ENCODE measurements at regions not wholly inside any gene's neighbourhood (a gene's known extent, or its start where the extent isn't known, plus 50 kb on each side); places are given as distances from the start of the nearest gene placed in this dataset.

DNA sequence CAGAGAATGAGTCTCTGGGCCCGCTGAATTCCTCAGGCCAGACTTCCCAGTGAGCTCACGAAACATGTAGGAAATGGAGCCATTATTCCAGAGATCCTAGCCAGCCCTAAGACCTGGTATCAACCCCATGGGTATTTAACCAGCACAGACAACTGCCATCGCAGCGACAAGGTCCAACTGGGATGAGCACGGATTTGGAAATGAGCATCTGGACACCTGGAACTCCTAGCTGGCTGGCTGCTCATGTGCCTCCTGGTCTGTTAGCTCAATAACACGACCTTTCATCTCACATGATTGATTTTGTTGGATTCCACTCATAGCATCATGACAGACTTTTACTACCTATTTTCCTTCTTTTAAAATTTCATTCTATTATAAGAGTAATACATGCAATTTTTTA is 51.0 kb downstream of the POU3F3 start:
- Mint-ChIP-seq H3K9me3 (no peaks in the 10 kb centered on the region), H3K27ac (no peak overlapping the region), H3K27me3 (peaks cover 17 to 34% of the 10 kb centered on the region in 2 donors), H3K36me3 (no peaks in the 10 kb centered on the region), H3K4me1 (ENCODE audit: low read depth in 2 of 2) (no peaks in the 10 kb centered on the region), H3K4me3 (no peak overlapping the region)
- no peak for ATAC-seq
- DNase-seq (ENCODE audit: low spot score) = no peak

DNA sequence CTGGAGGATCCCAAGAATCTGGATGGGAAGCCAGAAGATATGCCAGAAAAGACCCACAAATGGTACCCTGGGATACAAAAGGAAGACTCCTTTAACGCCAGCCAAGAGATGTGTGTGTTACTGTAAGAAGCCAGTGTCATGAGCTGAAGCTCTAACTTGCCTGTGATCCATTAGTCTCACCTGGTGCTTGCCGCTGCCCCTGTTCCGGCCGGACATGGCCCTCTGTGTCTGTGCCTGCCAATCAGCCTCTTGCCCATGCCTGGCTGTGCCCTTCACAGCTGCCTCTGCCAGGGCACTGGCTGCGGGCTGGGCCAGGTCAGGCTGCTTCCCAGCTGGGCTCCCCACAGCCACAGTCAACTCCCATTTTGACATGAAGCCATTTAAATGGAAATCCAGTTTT is 55.4 kb downstream of the POU3F3 start:
- no peaks in the 10 kb centered on the region for H3K9me3 Mint-ChIP-seq
- H3K27me3 Mint-ChIP-seq = peaks cover 17 to 32% of the 10 kb centered on the region in 2 donors
- no peak overlapping the region for H3K4me3 Mint-ChIP-seq
- ATAC-seq = no peak
- DNase-seq (ENCODE audit: low spot score) = no peak
- H3K36me3 Mint-ChIP-seq = no peaks in the 10 kb centered on the region
- H3K4me1 Mint-ChIP-seq (ENCODE audit: low read depth in 2 of 2) = no peaks in the 10 kb centered on the region
- H3K27ac Mint-ChIP-seq = no peak overlapping the region

DNA sequence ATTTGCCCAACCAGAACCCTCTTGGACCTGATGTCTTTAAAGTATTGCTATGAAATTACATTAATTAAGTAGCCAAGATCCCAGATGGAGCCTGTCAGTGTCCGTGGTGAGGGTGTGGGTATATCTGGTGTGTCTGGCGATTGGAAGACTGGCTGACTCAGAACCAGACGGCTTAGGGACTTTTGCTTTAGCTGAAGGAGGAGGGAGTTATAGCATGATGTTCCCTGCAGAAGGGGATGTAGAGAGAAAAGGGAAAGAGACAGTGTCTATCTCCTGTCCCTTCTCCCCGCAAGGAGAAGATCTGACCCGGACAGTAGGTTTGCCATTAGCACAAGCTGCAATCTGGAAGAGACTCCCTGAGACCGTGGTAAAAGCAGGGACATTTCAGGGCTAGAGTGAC is 60.6 kb downstream of the POU3F3 start:
- Mint-ChIP-seq H3K9me3 (no peaks in the 10 kb centered on the region), H3K4me1 (ENCODE audit: low read depth in 2 of 2) (no peaks in the 10 kb centered on the region), H3K27me3 (peaks cover 4 to 11% of the 10 kb centered on the region in 2 donors), H3K36me3 (no peaks in the 10 kb centered on the region), H3K27ac (no peak overlapping the region), H3K4me3 (no peak overlapping the region)
- DNase-seq (ENCODE audit: low spot score) (no peak), ATAC-seq (no peak)

DNA sequence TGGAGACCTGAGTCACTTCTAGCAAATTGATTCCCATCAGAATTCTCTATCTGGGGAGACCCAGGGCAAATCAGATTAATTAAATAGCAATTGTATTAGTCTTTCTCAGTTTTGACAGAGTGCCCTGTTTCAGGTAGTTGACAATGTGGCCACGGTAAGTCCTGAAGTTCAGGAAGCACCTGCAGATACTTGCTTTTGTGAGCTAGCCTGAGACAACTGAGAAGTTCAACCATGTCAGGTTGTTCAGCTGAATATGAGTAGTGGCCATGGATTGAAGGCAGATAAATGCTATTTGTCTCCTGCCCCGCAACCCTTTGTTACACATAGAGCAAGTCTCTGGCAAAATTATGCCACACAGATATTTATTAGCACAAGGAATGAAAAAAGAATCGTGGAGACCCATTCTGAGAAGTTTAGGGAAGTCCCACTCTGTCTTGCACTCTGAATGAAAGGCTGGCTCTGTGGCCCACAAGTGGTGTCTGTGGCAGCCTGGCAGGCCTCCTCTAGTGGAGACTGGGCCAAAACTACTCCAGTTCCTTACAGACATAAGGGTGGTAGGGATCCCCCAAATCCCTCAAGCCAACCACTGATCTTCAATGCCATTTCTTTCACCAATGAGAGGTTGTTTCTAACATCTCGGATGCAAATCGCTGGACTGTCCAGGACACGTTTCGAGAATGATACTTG is 61.3 kb downstream of the POU3F3 start:
- no peak overlapping the region for H3K27ac Mint-ChIP-seq
- peaks cover 4 to 10% of the 10 kb centered on the region in 2 donors for H3K27me3 Mint-ChIP-seq
- H3K9me3 Mint-ChIP-seq = no peaks in the 10 kb centered on the region
- H3K36me3 Mint-ChIP-seq = no peaks in the 10 kb centered on the region
- ATAC-seq = no peak
- no peaks in the 10 kb centered on the region for H3K4me1 Mint-ChIP-seq (ENCODE audit: low read depth in 2 of 2)
- no peak overlapping the region for H3K4me3 Mint-ChIP-seq
- DNase-seq (ENCODE audit: low spot score) = no peak

DNA sequence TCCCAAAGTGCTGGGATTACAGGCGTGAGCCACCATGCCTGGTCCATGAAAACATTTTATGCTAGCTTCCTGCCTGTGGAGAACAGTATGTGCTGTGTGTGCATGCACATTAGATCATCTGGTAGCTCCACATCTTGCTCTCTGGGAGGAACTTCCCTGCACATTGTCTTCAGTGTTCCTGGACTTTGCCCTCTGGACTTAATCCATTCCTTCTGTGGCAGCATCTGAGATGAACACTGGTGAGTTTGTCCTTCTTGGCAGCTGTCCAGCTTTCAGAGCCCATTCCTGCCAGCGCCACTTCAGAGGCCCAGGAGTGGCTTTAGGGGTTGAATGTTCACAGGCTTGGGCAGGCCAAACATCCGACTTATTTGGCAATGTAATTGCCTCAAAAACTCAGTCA is 65.2 kb downstream of the POU3F3 start:
- no peak for DNase-seq (ENCODE audit: low spot score)
- ATAC-seq = no peak
- H3K4me1 Mint-ChIP-seq (ENCODE audit: low read depth in 2 of 2) = no peaks in the 10 kb centered on the region
- no peaks in the 10 kb centered on the region for H3K9me3 Mint-ChIP-seq
- H3K27me3 Mint-ChIP-seq = peaks cover 4 to 16% of the 10 kb centered on the region in 2 donors
- peaks cover 4% of the 10 kb centered on the region for H3K36me3 Mint-ChIP-seq
- no peak overlapping the region for H3K4me3 Mint-ChIP-seq
- no peak overlapping the region for H3K27ac Mint-ChIP-seq

DNA sequence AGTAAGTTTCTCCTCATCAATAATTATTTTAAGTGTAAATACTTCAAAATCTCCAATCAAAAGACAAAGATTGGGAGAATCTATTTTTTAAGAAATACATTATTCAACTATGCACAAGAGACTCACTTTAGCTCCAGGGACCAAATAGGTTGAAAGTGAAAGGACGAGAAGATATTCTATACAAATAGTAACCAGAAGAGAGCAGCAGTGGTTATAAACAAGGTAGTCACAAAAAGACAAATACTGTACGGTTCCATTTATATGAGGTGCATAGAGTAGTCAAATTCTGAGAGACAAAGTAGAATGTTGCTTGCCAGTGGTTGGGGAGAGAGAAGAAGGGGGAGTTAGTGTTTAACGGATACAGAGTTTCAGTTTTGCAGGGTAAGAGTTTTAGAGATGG is 69.8 kb downstream of the POU3F3 start:
- peaks cover 4% of the 10 kb centered on the region for H3K36me3 Mint-ChIP-seq
- no peaks in the 10 kb centered on the region for H3K4me1 Mint-ChIP-seq (ENCODE audit: low read depth in 2 of 2)
- DNase-seq (ENCODE audit: low spot score) = no peak
- no peaks in the 10 kb centered on the region for H3K9me3 Mint-ChIP-seq
- H3K27me3 Mint-ChIP-seq = peaks cover 14 to 28% of the 10 kb centered on the region in 2 donors
- H3K4me3 Mint-ChIP-seq = no peak overlapping the region
- no peak overlapping the region for H3K27ac Mint-ChIP-seq
- ATAC-seq = no peak

DNA sequence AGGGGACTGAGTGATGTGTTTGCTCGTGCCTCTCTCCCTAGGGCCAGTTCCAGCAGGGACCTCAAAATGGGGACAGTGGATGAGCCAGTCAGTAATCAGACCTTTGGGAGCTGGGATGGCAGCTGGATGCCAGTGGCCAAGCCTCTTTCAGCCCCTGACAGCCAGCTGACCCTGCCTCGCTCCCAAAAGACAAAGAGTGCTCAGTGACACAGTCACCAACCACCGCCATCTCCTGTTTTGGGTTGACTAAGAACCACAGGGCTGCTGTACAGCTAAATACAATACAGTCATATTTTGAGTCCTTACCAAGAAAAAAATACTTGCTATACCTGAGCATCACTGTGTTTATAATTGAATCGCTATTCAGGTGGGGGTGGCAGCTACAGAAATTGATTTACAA is 75.7 kb downstream of the POU3F3 start:
- no peaks in the 10 kb centered on the region for H3K36me3 Mint-ChIP-seq
- H3K27me3 Mint-ChIP-seq = peaks cover 10 to 11% of the 10 kb centered on the region in 2 donors
- ATAC-seq = no peak
- H3K9me3 Mint-ChIP-seq = no peaks in the 10 kb centered on the region
- no peaks in the 10 kb centered on the region for H3K4me1 Mint-ChIP-seq (ENCODE audit: low read depth in 2 of 2)
- DNase-seq (ENCODE audit: low spot score) = no peak
- no peak overlapping the region for H3K4me3 Mint-ChIP-seq
- H3K27ac Mint-ChIP-seq = no peak overlapping the region

DNA sequence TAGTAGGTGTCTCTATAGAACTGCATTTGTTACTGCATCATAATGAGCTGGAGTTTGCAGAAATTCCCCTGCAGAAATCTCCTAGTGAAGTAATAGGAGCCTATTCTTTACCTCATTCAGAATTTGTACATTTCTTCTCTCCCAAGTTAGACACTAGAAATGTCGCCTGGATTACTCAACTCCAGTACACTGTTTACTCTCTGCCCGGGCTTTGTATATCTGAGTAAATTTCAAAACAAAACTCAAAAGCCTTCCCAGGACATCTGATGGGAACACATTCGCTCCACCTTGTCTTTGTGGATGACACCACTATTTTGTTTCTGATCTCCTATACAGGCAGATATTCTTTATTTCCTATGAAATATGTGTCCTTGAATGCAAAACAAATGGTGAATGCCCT is 76.8 kb downstream of the POU3F3 start:
- no peaks in the 10 kb centered on the region for H3K36me3 Mint-ChIP-seq
- H3K4me3 Mint-ChIP-seq = no peak overlapping the region
- H3K9me3 Mint-ChIP-seq = no peaks in the 10 kb centered on the region
- peaks cover 7% of the 10 kb centered on the region in 2 donors for H3K27me3 Mint-ChIP-seq
- H3K27ac Mint-ChIP-seq = no peak overlapping the region
- no peaks in the 10 kb centered on the region for H3K4me1 Mint-ChIP-seq (ENCODE audit: low read depth in 2 of 2)
- ATAC-seq (no peak), DNase-seq (ENCODE audit: low spot score) (no peak)

DNA sequence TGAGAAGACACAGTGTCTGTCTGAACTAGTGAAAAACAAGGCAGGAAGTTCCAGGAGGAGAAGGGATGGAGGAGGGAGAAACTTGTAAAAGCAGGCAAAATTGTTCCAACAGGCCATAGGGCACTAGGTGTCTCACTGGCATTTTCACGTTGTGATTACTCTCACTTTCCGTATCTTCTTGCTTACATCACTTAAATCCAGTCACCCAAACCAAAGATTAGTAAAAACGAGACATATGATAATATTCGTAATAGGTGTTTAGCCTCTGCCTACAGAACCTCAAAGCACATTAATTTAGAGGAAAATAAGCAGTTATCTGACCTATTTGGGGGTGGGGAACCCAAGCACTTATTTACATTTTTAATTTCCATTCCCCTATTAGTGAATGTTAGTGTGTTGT is 78.3 kb downstream of the POU3F3 start:
- H3K27ac Mint-ChIP-seq = no peak overlapping the region
- no peaks in the 10 kb centered on the region for H3K36me3 Mint-ChIP-seq
- no peak for ATAC-seq
- H3K27me3 Mint-ChIP-seq = peaks cover under 1 to 7% of the 10 kb centered on the region in 2 donors
- H3K4me1 Mint-ChIP-seq (ENCODE audit: low read depth in 2 of 2) = no peaks in the 10 kb centered on the region
- DNase-seq (ENCODE audit: low spot score) = no peak
- no peaks in the 10 kb centered on the region for H3K9me3 Mint-ChIP-seq
- no peak overlapping the region for H3K4me3 Mint-ChIP-seq

DNA sequence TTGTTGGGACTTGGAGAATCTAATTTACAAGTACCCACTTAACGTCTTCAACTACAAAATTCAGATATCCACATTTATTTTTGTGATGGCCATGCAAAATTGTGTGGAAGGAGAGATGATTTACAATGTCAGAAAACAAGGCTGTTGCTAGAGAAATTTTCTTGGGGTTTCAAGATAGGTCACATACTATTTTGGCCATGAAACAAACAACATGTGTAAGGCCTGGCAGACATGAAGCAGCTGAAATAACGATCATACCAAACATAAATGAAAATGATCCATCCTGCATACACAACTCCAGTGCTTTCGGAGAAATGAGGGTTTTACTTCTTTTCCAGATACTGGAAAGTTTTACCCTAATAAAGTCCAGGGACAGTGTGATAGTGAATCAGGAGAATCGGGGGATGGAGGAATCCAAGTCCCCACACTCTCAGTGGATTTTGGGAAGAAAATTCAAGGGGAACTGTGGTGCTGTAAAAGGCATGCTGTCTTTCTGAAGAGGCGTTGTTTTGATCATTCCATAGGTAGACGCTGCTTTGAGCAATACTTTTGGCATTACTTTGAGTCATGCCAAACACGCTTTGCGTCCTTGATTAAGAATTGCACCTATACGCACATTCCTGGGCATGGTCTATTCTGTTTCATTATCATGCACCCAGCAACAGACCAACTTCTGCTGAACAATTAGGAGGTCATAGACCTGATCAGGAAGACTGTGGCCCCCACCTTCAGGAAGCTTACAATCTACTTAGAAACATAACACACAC is 79.4 kb downstream of the POU3F3 start:
- Mint-ChIP-seq H3K27me3 (peaks cover 2 to 7% of the 10 kb centered on the region in 2 donors), H3K9me3 (no peaks in the 10 kb centered on the region), H3K36me3 (no peaks in the 10 kb centered on the region), H3K4me3 (no peak overlapping the region), H3K4me1 (ENCODE audit: low read depth in 2 of 2) (no peaks in the 10 kb centered on the region), H3K27ac (no peak overlapping the region)
- ATAC-seq (no peak), DNase-seq (ENCODE audit: low spot score) (no peak)

DNA sequence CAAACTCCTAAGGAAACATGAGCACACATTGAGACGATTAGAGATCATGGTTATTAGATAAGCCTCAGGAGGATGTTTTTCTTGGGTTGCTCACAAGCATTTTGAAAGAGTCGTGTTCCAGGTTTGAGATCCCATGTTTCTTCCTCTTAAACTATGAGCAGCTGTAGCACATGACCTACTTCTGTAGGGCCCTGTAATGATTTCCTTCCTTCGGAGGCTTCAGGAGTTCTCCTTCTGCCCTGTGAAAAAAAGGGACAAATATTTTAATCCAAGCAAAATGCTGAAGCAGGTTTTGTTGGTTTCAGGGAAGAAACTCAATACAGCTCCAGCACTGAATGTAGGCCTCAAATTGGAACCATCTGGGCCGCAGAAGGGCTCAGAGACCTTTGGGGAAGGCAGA is 82.6 kb downstream of the POU3F3 start:
- ATAC-seq = no peak
- Mint-ChIP-seq H3K4me1 (ENCODE audit: low read depth in 2 of 2) (no peaks in the 10 kb centered on the region), H3K4me3 (no peak overlapping the region), H3K27me3 (peaks cover 2 to 7% of the 10 kb centered on the region in 2 donors), H3K27ac (no peak overlapping the region), H3K9me3 (no peaks in the 10 kb centered on the region), H3K36me3 (no peaks in the 10 kb centered on the region)
- DNase-seq (ENCODE audit: low spot score) = no peak

DNA sequence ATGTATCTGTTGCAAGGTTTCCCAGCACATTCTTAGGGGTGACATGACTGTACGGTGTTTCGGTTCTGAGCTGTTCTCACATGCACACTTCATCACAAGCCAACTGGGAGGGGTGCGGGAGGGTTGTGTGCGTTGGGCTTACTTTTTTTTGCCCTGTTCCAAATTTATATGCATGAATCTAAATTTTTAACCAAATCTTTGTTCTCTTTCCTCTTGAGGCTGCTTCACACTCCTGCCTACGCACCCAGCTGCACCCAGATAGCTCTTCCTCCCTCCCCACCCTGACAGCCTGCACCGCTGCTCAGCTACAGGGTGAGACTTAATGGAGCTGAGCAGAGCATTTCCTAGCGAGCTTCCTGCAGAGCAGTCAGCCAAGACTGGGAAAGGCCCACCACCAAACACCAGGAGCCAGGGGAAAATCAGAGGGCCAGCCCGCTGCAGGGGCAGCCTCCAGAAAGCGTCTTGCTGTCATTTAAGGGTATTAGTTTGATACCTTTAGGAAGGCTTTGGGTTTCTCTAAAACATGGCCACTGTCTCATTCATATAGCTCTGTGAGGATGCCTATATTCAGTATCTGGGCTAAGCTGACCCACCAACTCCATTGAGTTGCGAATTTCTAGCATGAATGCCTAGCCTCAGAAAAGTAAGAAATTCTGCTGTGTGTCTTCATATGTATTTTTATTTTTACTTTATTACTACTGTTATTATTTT is 84.5 kb downstream of the POU3F3 start:
- no peaks in the 10 kb centered on the region for H3K36me3 Mint-ChIP-seq
- H3K4me1 Mint-ChIP-seq (ENCODE audit: low read depth in 2 of 2) = no peaks in the 10 kb centered on the region
- ATAC-seq (no peak), DNase-seq (ENCODE audit: low spot score) (no peak)
- no peaks in the 10 kb centered on the region for H3K9me3 Mint-ChIP-seq
- no peak overlapping the region for H3K27ac Mint-ChIP-seq
- H3K27me3 Mint-ChIP-seq = peaks cover 2 to 7% of the 10 kb centered on the region in 2 donors
- H3K4me3 Mint-ChIP-seq = no peak overlapping the region

DNA sequence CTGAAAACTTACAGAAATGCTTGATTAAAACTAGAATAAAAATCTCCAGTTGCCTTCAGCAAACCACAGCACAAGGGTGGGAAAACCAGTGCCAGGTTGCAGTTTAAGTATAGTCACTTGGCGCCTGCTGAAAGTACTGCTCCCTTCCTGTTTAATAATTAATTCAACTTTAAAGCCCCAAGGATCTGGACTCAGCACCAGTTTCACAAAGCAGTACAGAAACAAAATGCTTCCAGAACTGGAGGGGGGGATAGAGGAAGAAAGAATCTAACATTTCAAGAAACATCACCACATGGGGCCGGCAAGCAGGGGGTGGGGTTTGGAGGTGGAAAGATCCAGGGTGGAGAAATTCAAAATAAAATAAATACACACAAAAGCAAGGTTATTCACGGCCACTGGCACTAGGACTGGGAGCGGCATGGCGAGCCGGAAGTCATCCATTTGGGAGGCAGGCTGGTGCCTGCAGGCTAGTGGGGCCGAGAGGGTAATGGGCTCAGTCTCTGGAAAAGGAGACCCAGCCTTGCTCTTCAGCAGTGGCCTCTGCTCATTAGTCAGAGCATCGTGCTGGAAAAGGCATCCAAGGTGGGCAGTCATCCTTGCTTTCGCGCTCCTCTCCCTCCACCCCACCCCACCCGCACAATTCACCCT is 85.8 kb downstream of the POU3F3 start:
- no peak overlapping the region for H3K4me3 Mint-ChIP-seq
- H3K27ac Mint-ChIP-seq = no peak overlapping the region
- ATAC-seq = no peak
- H3K27me3 Mint-ChIP-seq = peaks cover 7 to 9% of the 10 kb centered on the region in 2 donors
- no peaks in the 10 kb centered on the region for H3K9me3 Mint-ChIP-seq
- no peak for DNase-seq (ENCODE audit: low spot score)
- H3K36me3 Mint-ChIP-seq = no peaks in the 10 kb centered on the region
- H3K4me1 Mint-ChIP-seq (ENCODE audit: low read depth in 2 of 2) = no peaks in the 10 kb centered on the region

DNA sequence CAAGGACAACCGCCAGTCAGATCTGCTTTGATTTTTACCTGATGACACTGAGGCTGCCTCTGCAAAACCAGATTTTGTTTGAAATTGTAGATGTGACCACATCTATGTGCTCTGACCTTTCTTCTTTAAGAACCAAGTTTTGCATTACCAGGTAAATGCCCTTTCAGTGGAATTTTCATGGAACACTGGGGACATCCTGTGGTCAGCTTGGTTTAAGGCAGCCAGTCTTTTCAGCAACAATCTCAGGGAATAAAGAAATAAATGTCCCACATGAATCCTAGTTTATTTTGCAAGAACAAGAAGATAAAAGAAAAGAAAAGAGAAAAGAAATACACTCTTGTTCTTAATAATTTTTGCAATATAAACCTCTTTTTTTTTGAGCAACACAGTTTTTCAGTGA is 90.6 kb downstream of the POU3F3 start:
- Mint-ChIP-seq H3K4me1 (ENCODE audit: low read depth in 2 of 2) (no peaks in the 10 kb centered on the region), H3K4me3 (no peak overlapping the region), H3K36me3 (no peaks in the 10 kb centered on the region), H3K9me3 (no peaks in the 10 kb centered on the region), H3K27ac (no peak overlapping the region), H3K27me3 (peaks cover 17 to 22% of the 10 kb centered on the region in 2 donors)
- DNase-seq (ENCODE audit: low spot score) (no peak), ATAC-seq (no peak)

Measured in natural killer cell treated with Interleukin-12 subunit alpha and Interleukin-12 subunit beta and Interleukin-15 and Interleukin-18, amount 100 ng/mL, for 72 hours (primary cell).